HG03521 (cell line): ENCODE measurements at regions not wholly inside any gene's neighbourhood (a gene's known extent, or its start where the extent isn't known, plus 50 kb on each side); places are given as distances from the start of the nearest gene placed in this dataset.
A peak's percentile ranks its signal among the peaks of the same experiment; 100 is the strongest.

Experiments
- ATAC-seq: cut with Tn5 transposase; IDR thresholded peaks from one replicate; pipeline ENCODE4 v1.9.1; 2021; ENCODE audit warnings: mild to moderate bottlenecking, moderate library complexity; ENCODE audit not compliant: unreplicated experiment

- no peak for ATAC-seq
Observed at GRCh38 chr2:18156002-18156401, 277.5 kb downstream of the KCNS3 start.

- no peak for ATAC-seq
Observed at GRCh38 chr2:18154812-18155211, 276.3 kb downstream of the KCNS3 start.

GRCh38 chr2:18154259-18154658 lies 275.8 kb downstream of the KCNS3 start:
- no peak for ATAC-seq

GRCh38 chr2:18153741-18154140 lies 275.3 kb downstream of the KCNS3 start:
- ATAC-seq, result no peak

- ATAC-seq, result no peak
Observed at GRCh38 chr2:18151237-18151636, 272.8 kb downstream of the KCNS3 start.

- ATAC-seq, result peak; percentile 53
Observed at GRCh38 chr2:18149660-18150246, 271.3 kb downstream of the KCNS3 start.

GRCh38 chr2:18136881-18137475 lies 258.5 kb downstream of the KCNS3 start:
- no peak for ATAC-seq

- no peak for ATAC-seq
Observed at GRCh38 chr2:18133310-18133709, 254.8 kb downstream of the KCNS3 start.

GRCh38 chr2:18132697-18133096 lies 254.2 kb downstream of the KCNS3 start:
- ATAC-seq, result no peak

- no peak for ATAC-seq
Observed at GRCh38 chr2:18131761-18132160, 253.3 kb downstream of the KCNS3 start.

GRCh38 chr2:18129348-18129747 lies 250.9 kb downstream of the KCNS3 start:
- ATAC-seq, result no peak

GRCh38 chr2:18125303-18125702 lies 246.8 kb downstream of the KCNS3 start:
- ATAC-seq, result no peak

- ATAC-seq, result no peak
Observed at GRCh38 chr2:18124116-18124835, 245.8 kb downstream of the KCNS3 start.

GRCh38 chr2:18123577-18123976 lies 245.1 kb downstream of the KCNS3 start:
- no peak for ATAC-seq

- ATAC-seq, result no peak
Observed at GRCh38 chr2:18123211-18123570, 244.7 kb downstream of the KCNS3 start.

- ATAC-seq, result no peak
Observed at GRCh38 chr2:18122544-18123210, 244.2 kb downstream of the KCNS3 start.

- no peak for ATAC-seq
Observed at GRCh38 chr2:18119883-18120282, 241.4 kb downstream of the KCNS3 start.

- no peak for ATAC-seq
Observed at GRCh38 chr2:18118703-18119102, 240.2 kb downstream of the KCNS3 start.

GRCh38 chr2:18117592-18117991 lies 239.1 kb downstream of the KCNS3 start:
- peak; percentile 92 for ATAC-seq

GRCh38 chr2:18110222-18110621 lies 231.8 kb downstream of the KCNS3 start:
- ATAC-seq, result no peak

- ATAC-seq, result no peak
Observed at GRCh38 chr2:18106841-18107240, 228.4 kb downstream of the KCNS3 start.

GRCh38 chr2:18105929-18106328 lies 227.5 kb downstream of the KCNS3 start:
- no peak for ATAC-seq
